ENCODE measurements at regions not wholly inside any gene's neighbourhood (a gene's known extent, or its start where the extent isn't known, plus 50 kb on each side); places are given as distances from the start of the nearest gene placed in this dataset.

- DNase-seq, result no peak
Observed at GRCh38 chr20:39853050-39853449, 836.0 kb downstream of the MAFB start.

GRCh38 chr20:39851459-39851858 is 837.6 kb downstream of the MAFB start:
- DNase-seq, result no peak

- DNase-seq, result no peak
Observed at GRCh38 chr20:39850821-39851330, 838.2 kb downstream of the MAFB start.

- no peak for DNase-seq
Observed at GRCh38 chr20:39850246-39850645, 838.8 kb downstream of the MAFB start.

GRCh38 chr20:39849664-39850063 is 839.4 kb downstream of the MAFB start:
- peak; percentile 69 for DNase-seq

GRCh38 chr20:39849171-39849570 is 839.9 kb downstream of the MAFB start:
- DNase-seq, result no peak

- DNase-seq, result no peak
Observed at GRCh38 chr20:39839399-39840119, 849.5 kb downstream of the MAFB start.

- DNase-seq, result no peak
Observed at GRCh38 chr20:39837561-39837960, 851.5 kb downstream of the MAFB start.

GRCh38 chr20:39835130-39835842 is 853.8 kb downstream of the MAFB start:
- no peak for DNase-seq

- DNase-seq, result no peak
Observed at GRCh38 chr20:39830903-39831302, 858.1 kb downstream of the MAFB start.

- no peak for DNase-seq
Observed at GRCh38 chr20:39829661-39830060, 859.4 kb downstream of the MAFB start.

GRCh38 chr20:39829256-39829655 is 859.8 kb downstream of the MAFB start:
- DNase-seq, result no peak

- no peak for DNase-seq
Observed at GRCh38 chr20:39825950-39826349, 863.1 kb downstream of the MAFB start.

- DNase-seq, result no peak
Observed at GRCh38 chr20:39825524-39825923, 863.4 kb downstream of the DHX35 start.

- DNase-seq, result no peak
Observed at GRCh38 chr20:39823224-39823623, 861.1 kb downstream of the DHX35 start.

GRCh38 chr20:39822667-39823066 is 860.5 kb downstream of the DHX35 start:
- DNase-seq, result no peak

GRCh38 chr20:39813190-39813829 is 851.2 kb downstream of the DHX35 start:
- no peak for DNase-seq

- no peak for DNase-seq
Observed at GRCh38 chr20:39812116-39812515, 850.0 kb downstream of the DHX35 start.

- DNase-seq, result no peak
Observed at GRCh38 chr20:39810309-39810708, 848.2 kb downstream of the DHX35 start.

GRCh38 chr20:39808613-39809012 is 846.5 kb downstream of the DHX35 start:
- no peak for DNase-seq

GRCh38 chr20:39800548-39800947 is 838.4 kb downstream of the DHX35 start:
- no peak for DNase-seq

GRCh38 chr20:39800111-39800510 is 838.0 kb downstream of the DHX35 start:
- no peak for DNase-seq

GRCh38 chr20:39799366-39799965 is 837.3 kb downstream of the DHX35 start:
- DNase-seq, result no peak
